ENCODE measurements at regions not wholly inside any gene's neighbourhood (a gene's known extent, or its start where the extent isn't known, plus 50 kb on each side); places are given as distances from the start of the nearest gene placed in this dataset.

DNA sequence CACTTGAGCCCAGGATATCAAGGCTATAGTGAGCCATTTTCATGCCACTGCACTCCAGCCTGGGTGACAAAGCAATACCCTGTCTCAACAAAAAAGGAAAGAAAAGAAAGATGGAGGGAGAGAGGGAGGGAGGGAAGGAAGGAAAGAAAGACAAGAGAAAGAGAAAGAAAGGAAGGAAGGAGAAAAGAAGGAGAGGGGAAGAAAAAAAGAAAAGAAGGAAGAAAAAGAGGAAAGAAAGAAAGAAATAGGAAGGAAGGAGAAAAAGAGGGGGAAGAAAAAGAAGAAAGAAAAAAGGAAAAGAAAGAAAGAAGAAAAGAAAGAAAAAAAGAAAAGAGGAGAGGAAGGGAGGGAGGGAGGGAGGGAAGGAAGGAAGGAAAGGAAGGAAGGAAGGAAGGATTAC lies 321.5 kb upstream of the CNTNAP2 start:
- TF ChIP-seq, protein P1, sequence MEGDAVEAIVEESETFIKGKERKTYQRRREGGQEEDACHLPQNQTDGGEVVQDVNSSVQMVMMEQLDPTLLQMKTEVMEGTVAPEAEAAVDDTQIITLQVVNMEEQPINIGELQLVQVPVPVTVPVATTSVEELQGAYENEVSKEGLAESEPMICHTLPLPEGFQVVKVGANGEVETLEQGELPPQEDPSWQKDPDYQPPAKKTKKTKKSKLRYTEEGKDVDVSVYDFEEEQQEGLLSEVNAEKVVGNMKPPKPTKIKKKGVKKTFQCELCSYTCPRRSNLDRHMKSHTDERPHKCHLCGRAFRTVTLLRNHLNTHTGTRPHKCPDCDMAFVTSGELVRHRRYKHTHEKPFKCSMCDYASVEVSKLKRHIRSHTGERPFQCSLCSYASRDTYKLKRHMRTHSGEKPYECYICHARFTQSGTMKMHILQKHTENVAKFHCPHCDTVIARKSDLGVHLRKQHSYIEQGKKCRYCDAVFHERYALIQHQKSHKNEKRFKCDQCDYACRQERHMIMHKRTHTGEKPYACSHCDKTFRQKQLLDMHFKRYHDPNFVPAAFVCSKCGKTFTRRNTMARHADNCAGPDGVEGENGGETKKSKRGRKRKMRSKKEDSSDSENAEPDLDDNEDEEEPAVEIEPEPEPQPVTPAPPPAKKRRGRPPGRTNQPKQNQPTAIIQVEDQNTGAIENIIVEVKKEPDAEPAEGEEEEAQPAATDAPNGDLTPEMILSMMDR (IDR thresholded peaks at IDR 0.05; ENCODE audit: poor library complexity): no peak
- no peak for TF ChIP-seq EZH2phosphoT487 (IDR thresholded peaks at IDR 0.05; ENCODE audit: low read depth, severe bottlenecking, unreplicated experiment)
